HCT116 (cell line): ENCODE measurements at regions not wholly inside any gene's neighbourhood (a gene's known extent, or its start where the extent isn't known, plus 50 kb on each side); places are given as distances from the start of the nearest gene placed in this dataset.

ENCODE experiments used
- CTCF ChIP-seq, 3 experiments: fragments of 200-600 bp in 1 of 3; sonication (generic) in 1 of 3; IDR thresholded peaks in 2 of 3; conservative IDR thresholded peaks in 1 of 3; 2 replicates each; pipeline ENCODE4 v1.5.1; 2012 to 2017; ENCODE audit warnings: low read depth in 2 of 3, low read length in 2 of 3, antibody characterized with exemption in 1 of 3, borderline replicate concordance in 1 of 3, control low read depth in 1 of 3, mild to moderate bottlenecking in 1 of 3, mixed read lengths in 1 of 3, mixed run types in 1 of 3, moderate library complexity in 1 of 3; ENCODE audit not compliant: insufficient read depth in 1 of 3
- EZH2 ChIP-seq: fragments of 200-600 bp; sonication (generic); IDR thresholded peaks from 2 replicates; pipeline ENCODE4 v1.6.1; 2017; ENCODE audit warnings: antibody characterized with exemption, mixed run types
- ZFX ChIP-seq: fragments of 450-650 bp; IDR thresholded peaks from 2 replicates; pipeline ENCODE4 v1.6.1; 2017

- TF ChIP-seq CTCF (IDR thresholded peaks at IDR 0.05 in 2 of 3, conservative IDR thresholded peaks at IDR 0.05 in 1 of 3; ENCODE audit: borderline replicate concordance in 1 of 3, insufficient read depth in 1 of 3, low read depth in 2 of 3, low read length in 2 of 3) (no peak), ZFX (no peak), EZH2 (no peak)
Measured at GRCh38 chr4:65789341-65789740, 119.1 kb upstream of the EPHA5 start.
